Gastroesophageal sphincter (tissue), 4 donors: ENCODE measurements at regions not wholly inside any gene's neighbourhood (a gene's known extent, or its start where the extent isn't known, plus 50 kb on each side); places are given as distances from the start of the nearest gene placed in this dataset.

Source experiments
- ATAC-seq: fragments of 150-250 bp; one replicate; pipeline ENCODE4 v1.9.1; 2016; ENCODE audit warnings: mild to moderate bottlenecking, moderate library complexity
- H3K27ac ChIP-seq, 4 donors: fragments of 200-600 bp; sonication (generic) in 3 of 4; 1 replicate in 3 of 4; 2 replicates in 1 of 4; pipeline ENCODE4 v1.5.1; 2016 to 2019
- H3K27me3 ChIP-seq: fragments of 200-600 bp; sonication (generic); one replicate; pipeline ENCODE4 v1.5.1; 2019
- H3K36me3 ChIP-seq, 2 donors: fragments of 200-600 bp; sonication (generic); one replicate each; pipeline ENCODE4 v1.5.1; 2019; ENCODE audit warnings: control low read depth in 1 of 2
- H3K4me1 ChIP-seq, 3 donors: fragments of 200-600 bp; sonication (generic); 1 replicate in 2 of 3; 2 replicates in 1 of 3; pipeline ENCODE4 v1.5.1; 2016 to 2019; ENCODE audit warnings: control low read depth in 2 of 3
- H3K4me3 ChIP-seq, 2 donors: fragments of 200-600 bp; sonication (generic); one replicate each; pipeline ENCODE4 v1.5.1; 2019; ENCODE audit warnings: mild to moderate bottlenecking in 1 of 2, moderate library complexity in 1 of 2
- H3K9me3 ChIP-seq, 3 donors: fragments of 200-600 bp; sonication (generic); one replicate each; pipeline ENCODE4 v1.5.1; 2017 to 2019; ENCODE audit warnings: control low read depth in 2 of 3
- CTCF ChIP-seq, 4 experiments: fragments of 200-600 bp in 2 of 4; fragments of 450-650 bp in 2 of 4; sonication (generic) in 1 of 4; IDR thresholded peaks; one replicate each; pipeline ENCODE4 v1.5.1; 2017 to 2019; ENCODE audit warnings: antibody characterized with exemption in 4 of 4, mild to moderate bottlenecking in 2 of 4, moderate library complexity in 2 of 4
- EP300 ChIP-seq: sonication (generic); formaldehyde crosslinking; IDR thresholded peaks from one replicate; pipeline ENCODE4 v1.6.1; 2017; ENCODE audit warnings: antibody characterized with exemption, mild to moderate bottlenecking
- POLR2A ChIP-seq, 2 donors: fragments of 450-650 bp; IDR thresholded peaks; one replicate each; pipeline ENCODE4 v1.6.1; 2017; ENCODE audit warnings: antibody characterized with exemption in 2 of 2, mild to moderate bottlenecking in 2 of 2, moderate library complexity in 1 of 2
- POLR2AphosphoS5 ChIP-seq: sonication (generic); formaldehyde crosslinking; IDR thresholded peaks from one replicate; pipeline ENCODE4 v1.6.1; 2017; ENCODE audit warnings: antibody characterized with exemption
- WGBS, 2 donors: methylation state at CpG; one replicate each; pipeline ENCODE4 v1.1.5; 2018; ENCODE audit warnings: low coverage in 1 of 2; 5-methylcytosine and 5-hydroxymethylcytosine counted together

DNA sequence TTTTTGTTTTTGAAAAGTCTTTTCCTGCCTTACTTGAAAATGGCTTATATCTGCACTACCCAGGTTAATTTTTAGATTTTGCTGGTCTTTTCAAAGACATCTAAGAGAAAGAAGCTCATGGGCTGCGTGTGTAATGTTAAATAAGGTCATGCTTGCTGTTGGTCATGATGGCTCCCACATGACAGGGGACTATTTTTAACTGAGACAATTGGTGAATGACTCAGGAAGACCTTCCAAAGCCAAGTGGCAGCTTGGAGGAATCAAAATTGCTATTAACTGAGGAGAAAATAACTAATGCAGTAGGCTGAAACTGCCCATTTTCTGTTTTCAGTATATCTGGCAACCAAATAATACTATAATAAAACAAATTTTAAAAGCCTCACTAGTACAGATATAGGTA, 117.1 kb upstream of the SPAG17 start:
- Histone ChIP-seq H3K4me1 (peaks cover 2 to 16% (median 4%) of the 10 kb centered on the region in 3 donors), H3K9me3 (no peaks in the 10 kb centered on the region), H3K36me3 (no peaks in the 10 kb centered on the region), H3K27me3 (no peaks in the 10 kb centered on the region), H3K4me3 (no peak overlapping the region), H3K27ac (no peak overlapping the region)
- WGBS, 2 donors: 20 to 27% methylated on average over 1 of the region's 1 CpG
- TF ChIP-seq POLR2A (IDR thresholded peaks at IDR 0.05): no peak
- no peak for TF ChIP-seq CTCF (IDR thresholded peaks at IDR 0.05)
- no peak for TF ChIP-seq POLR2AphosphoS5
- no peak for TF ChIP-seq EP300
- no peak for ATAC-seq

DNA sequence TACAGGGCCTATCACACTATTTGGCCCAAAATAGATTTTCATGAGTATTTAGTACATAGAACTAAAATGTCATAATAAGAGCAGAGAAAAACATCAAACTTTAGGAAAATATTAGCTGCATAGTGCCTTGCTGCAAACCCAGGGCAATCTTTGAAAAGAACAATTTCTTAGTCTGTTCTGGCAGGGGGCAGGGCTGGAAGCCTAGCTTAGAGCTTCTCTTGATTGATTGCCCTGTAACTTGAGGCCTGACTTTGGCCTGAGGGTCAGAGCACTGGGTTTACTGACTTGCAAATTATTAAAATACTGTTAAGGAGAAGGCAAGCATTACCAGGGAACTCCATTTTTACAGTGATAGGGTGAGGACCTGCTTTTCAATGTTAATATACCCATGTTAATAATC, 115.8 kb upstream of the SPAG17 start:
- Histone ChIP-seq H3K36me3 (no peaks in the 10 kb centered on the region), H3K4me1 (peaks cover 2 to 20% (median 4%) of the 10 kb centered on the region in 3 donors), H3K9me3 (no peaks in the 10 kb centered on the region), H3K27me3 (no peaks in the 10 kb centered on the region), H3K27ac (no peak overlapping the region), H3K4me3 (no peak overlapping the region)
- TF ChIP-seq POLR2AphosphoS5 (no peak), CTCF (IDR thresholded peaks at IDR 0.05) (no peak), POLR2A (IDR thresholded peaks at IDR 0.05) (no peak), EP300 (no peak)
- ATAC-seq: no peak

GRCh38 chr1:118298397-118298796, 113.4 kb upstream of the SPAG17 start:
- no peak for ATAC-seq
- Histone ChIP-seq H3K4me1 (peaks cover 2 to 31% (median 14%) of the 10 kb centered on the region in 3 donors), H3K9me3 (no peaks in the 10 kb centered on the region), H3K27ac (no peak overlapping the region), H3K36me3 (no peaks in the 10 kb centered on the region), H3K27me3 (no peaks in the 10 kb centered on the region), H3K4me3 (no peak overlapping the region)
- TF ChIP-seq EP300 (no peak), CTCF (IDR thresholded peaks at IDR 0.05) (no peak), POLR2A (IDR thresholded peaks at IDR 0.05) (no peak), POLR2AphosphoS5 (no peak)
- no CpG with 5 or more reads among the region's 5 CpGs for WGBS, 2 donors

DNA sequence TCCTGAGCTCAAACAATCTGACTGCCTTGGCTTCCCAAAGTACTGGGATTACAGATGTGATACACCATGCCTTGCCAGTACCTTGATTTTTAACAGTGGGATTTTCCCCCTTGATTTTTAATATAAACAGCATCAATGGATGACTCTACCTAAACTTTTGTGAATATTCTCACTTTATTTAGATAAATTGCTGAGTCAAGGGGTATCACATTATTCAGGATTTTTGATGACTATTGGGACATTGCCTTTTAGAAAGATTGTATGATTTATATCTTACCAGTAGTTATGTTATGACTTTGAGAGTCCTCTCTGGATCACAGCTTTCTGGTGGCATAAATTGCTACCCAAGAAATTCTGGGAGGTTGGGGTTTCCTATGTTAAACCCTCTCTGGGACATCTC, 112.5 kb upstream of the SPAG17 start:
- no peaks in the 10 kb centered on the region for H3K9me3 ChIP-seq
- H3K4me1 ChIP-seq: peaks cover 2 to 22% (median 14%) of the 10 kb centered on the region in 3 donors
- no peak overlapping the region for H3K27ac ChIP-seq
- H3K27me3 ChIP-seq: no peaks in the 10 kb centered on the region
- no peaks in the 10 kb centered on the region for H3K36me3 ChIP-seq
- TF ChIP-seq POLR2A (IDR thresholded peaks at IDR 0.05) (no peak), EP300 (no peak), CTCF (IDR thresholded peaks at IDR 0.05) (no peak), POLR2AphosphoS5 (no peak)
- no peak for ATAC-seq
- no peak overlapping the region for H3K4me3 ChIP-seq

GRCh38 chr1:118294875-118295642, 110.0 kb upstream of the SPAG17 start:
- TF ChIP-seq CTCF (IDR thresholded peaks at IDR 0.05): no peak
- TF ChIP-seq POLR2AphosphoS5: no peak
- TF ChIP-seq POLR2A (IDR thresholded peaks at IDR 0.05): no peak
- no peak for TF ChIP-seq EP300
- H3K4me3 ChIP-seq: no peak overlapping the region
- peak overlapping the region in 2 of 4 donors; percentile 33 to 64 for H3K27ac ChIP-seq
- H3K4me1 ChIP-seq: peaks cover 0 to 21% (median 15%) of the 10 kb centered on the region in 3 donors
- H3K36me3 ChIP-seq: no peaks in the 10 kb centered on the region
- 39 to 46% methylated on average over 5 to 6 of the region's 6 CpGs for WGBS, 2 donors
- ATAC-seq: no peak
- H3K27me3 ChIP-seq: no peaks in the 10 kb centered on the region
- no peaks in the 10 kb centered on the region for H3K9me3 ChIP-seq
